GM12878 (cell line): ENCODE measurements at regions not wholly inside any gene's neighbourhood (a gene's known extent, or its start where the extent isn't known, plus 50 kb on each side); places are given as distances from the start of the nearest gene placed in this dataset.

Source experiments
- ATAC-seq: fragments of 200-7000 bp; cut with Tn5 transposase; 3 replicates; pipeline ENCODE4 v1.9.1; 2020; ENCODE audit warnings: mild to moderate bottlenecking, moderate library complexity
- BruUV-seq: library from RNA; stranded (reverse); fragments of 400-500 nt; replicated peaks from 2 replicates; lab custom pipeline; 2021; lab: Mats Ljungman, UMichigan
- CTCF ChIA-PET: fragments of 300-600 bp; sonication (Branson Sonifier 250); formaldehyde crosslinking; extraction: SDS; loops from one replicate; lab custom pipeline; 2021; ENCODE audit warnings: inconsistent platforms; lab: Yijun Ruan, JAX
- POLR2A ChIA-PET: fragments of 350-600 bp; formaldehyde crosslinking; extraction: SDS; loops from one replicate; lab custom pipeline; 2021; ENCODE audit warnings: inconsistent platforms; lab: Charles Lee
- RAD21 ChIA-PET: fragments of 300-600 bp; sonication (Branson Sonifier 250); formaldehyde crosslinking; loops from one replicate; lab custom pipeline; 2023; ENCODE audit warnings: antibody characterized with exemption; ENCODE audit not compliant: unreplicated experiment; lab: Charles Lee
- SMC1A ChIA-PET: fragments of 300-600 bp; sonication (Branson Sonifier 250); formaldehyde crosslinking; loops from one replicate; lab custom pipeline; 2023; ENCODE audit not compliant: unreplicated experiment, uncharacterized antibody; lab: Charles Lee
- DNase-seq: peaks from one replicate; pipeline ENCODE4 v3.0.0-alpha.2; 2011; ENCODE audit warnings: low read depth, low spot score
- FAIRE-seq: peaks from 3 replicates; lab custom pipeline; 2011; peaks lifted over from hg19 to GRCh38; lab: Jason Lieb, UNC
- H2AFZ ChIP-seq: 2 replicates; pipeline ENCODE4 v1.6.0; 2011; ENCODE audit warnings: low read depth, low read length, control low read depth; ENCODE audit not compliant: control insufficient read depth
- H3K27ac ChIP-seq: 2 replicates; pipeline ENCODE4 v1.5.1; 2011; ENCODE audit warnings: control low read depth; ENCODE audit not compliant: control insufficient read depth, insufficient read depth
- H3K27me3 ChIP-seq, 2 experiments: replicated peaks in 1 of 2; 2 replicates each; pipeline versions ENCODE4 v1.6.0 to v1.6.1; 2011; ENCODE audit warnings: low read length in 1 of 2; ENCODE audit not compliant: control insufficient read depth in 2 of 2, insufficient read depth in 2 of 2
- H3K36me3 ChIP-seq, 2 experiments: 2 replicates each; pipeline ENCODE4 v1.5.1; 2011; ENCODE audit warnings: low read length in 1 of 2; ENCODE audit not compliant: control insufficient read depth in 2 of 2, insufficient read depth in 2 of 2
- H3K4me1 ChIP-seq: 2 replicates; pipeline ENCODE4 v1.6.1; 2011; ENCODE audit warnings: mild to moderate bottlenecking, low read length, moderate library complexity, mixed read lengths; ENCODE audit not compliant: control insufficient read depth, insufficient read depth
- H3K4me2 ChIP-seq: 2 replicates; pipeline ENCODE4 v1.6.0; 2011; ENCODE audit warnings: control low read depth; ENCODE audit not compliant: control insufficient read depth, insufficient read depth
- H3K4me3 ChIP-seq: fragments of 200-600 bp; sonication (generic); 2 replicates; pipeline ENCODE4 v1.5.1; 2016
- H3K79me2 ChIP-seq: 2 replicates; pipeline ENCODE4 v1.6.0; 2011; ENCODE audit warnings: low read length; ENCODE audit not compliant: control insufficient read depth, insufficient read depth
- H3K9ac ChIP-seq: 2 replicates; pipeline ENCODE4 v1.8.0; 2011; ENCODE audit warnings: low read length, control low read depth, mixed read lengths; ENCODE audit not compliant: control insufficient read depth, insufficient read depth
- H3K9me3 ChIP-seq: replicated peaks from 3 replicates; pipeline ENCODE4 v1.5.1; 2011; ENCODE audit warnings: mild to moderate bottlenecking, low read length; ENCODE audit not compliant: control insufficient read depth, insufficient read depth
- H4K20me1 ChIP-seq: 2 replicates; pipeline ENCODE4 v1.6.0; 2011; ENCODE audit not compliant: control insufficient read depth, insufficient read depth
- BACH1 ChIP-seq: fragments of 450-650 bp; IDR thresholded peaks from 2 replicates; pipeline ENCODE4 v1.6.1; 2017; ENCODE audit warnings: mild to moderate bottlenecking, borderline replicate concordance
- KDM1A ChIP-seq: fragments of 200-600 bp; sonication (generic); IDR thresholded peaks from 2 replicates; pipeline ENCODE4 v1.6.1; 2016; ENCODE audit warnings: borderline replicate concordance
- NRF1 ChIP-seq: conservative IDR thresholded peaks from 2 replicates; pipeline ENCODE4 v1.6.1; 2011; ENCODE audit warnings: mild to moderate bottlenecking, low read depth, low read length, improper control_type of control experiment
- PAX8 ChIP-seq: fragments of 450-650 bp; IDR thresholded peaks from 2 replicates; pipeline ENCODE4 v1.6.1; 2017; ENCODE audit warnings: mild to moderate bottlenecking, moderate library complexity
- ZNF622 ChIP-seq: fragments of 450-650 bp; IDR thresholded peaks from 2 replicates; pipeline ENCODE4 v1.6.1; 2017; ENCODE audit warnings: mild to moderate bottlenecking, inconsistent platforms
- ZSCAN29 ChIP-seq: fragments of 450-650 bp; IDR thresholded peaks from 2 replicates; pipeline ENCODE4 v1.6.1; 2017; ENCODE audit warnings: mild to moderate bottlenecking, moderate library complexity
- WGBS: methylation state at CpG from one replicate; pipeline ENCODE4 v1.1.6; 2016; ENCODE audit warnings: low lambda C conversion rate; ENCODE audit not compliant: insufficient replicate concordance, insufficient coverage; ENCODE audit errors: missing lambda C conversion rate; 5-methylcytosine and 5-hydroxymethylcytosine counted together
- in situ Hi-C: fragments of 300-500 bp; cut with MboI; formaldehyde crosslinking; loops from 9 replicates; pipeline ENCODE4 v1.14.3; 2018; ENCODE audit warnings: mixed read lengths
- intact Hi-C: fragments of 100-400 bp; cut with micrococcal nuclease; formaldehyde crosslinking; loops from one replicate; pipeline ENCODE4 v1.14.2; 2022; ENCODE audit not compliant: unreplicated experiment
- TF ChIP-seq, protein P1 (sequence below): fragments of 450-650 bp; IDR thresholded peaks from 2 replicates; pipeline ENCODE4 v1.6.1; 2016; ENCODE audit warnings: mild to moderate bottlenecking
- TF ChIP-seq, protein P2 (sequence below): IDR thresholded peaks from 2 replicates; pipeline ENCODE4 v1.6.1; 2011; ENCODE audit warnings: low read depth, mild to moderate bottlenecking, low read length, moderate library complexity, borderline replicate concordance; ENCODE audit errors: extremely low read depth

DNA sequence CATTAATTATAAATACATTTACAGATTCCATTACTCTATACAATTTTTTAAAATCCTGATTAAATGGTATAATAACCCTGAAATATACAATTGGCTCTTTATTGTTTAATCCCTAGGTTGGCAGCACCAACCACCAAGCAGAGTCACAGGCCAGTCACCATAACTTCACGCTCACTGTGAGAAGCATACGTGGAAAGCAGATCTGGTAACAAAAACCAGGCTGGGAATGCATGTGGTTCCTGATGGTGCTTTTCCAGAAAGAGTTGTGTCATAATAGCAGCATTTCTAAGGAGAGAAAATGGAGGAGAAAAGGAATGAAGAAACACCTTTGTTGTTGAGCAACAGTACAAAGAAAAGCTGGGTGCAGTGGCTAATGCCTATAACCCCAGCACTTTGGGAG is 66.1 kb downstream of the SIX6 start:
- Histone ChIP-seq H2AFZ (no peak overlapping the region), H3K9ac (no peak overlapping the region), H3K4me2 (no peak overlapping the region), H4K20me1 (no peaks in the 10 kb centered on the region), H3K79me2 (no peaks in the 10 kb centered on the region), H3K9me3 (no peaks in the 10 kb centered on the region), H3K4me1 (no peaks in the 10 kb centered on the region), H3K4me3 (no peak overlapping the region), H3K27ac (no peak overlapping the region), H3K36me3 (no peaks in the 10 kb centered on the region), H3K27me3 (no peaks in the 10 kb centered on the region; a peak in 1 of 4 replicates)
- ChIA-PET RAD21 (interaction anchor here (0.6 kb wide), 1 partner anchor 8 kb away, joined by 3 read pairs; no protein-coding TSS in a partner anchor), POLR2A (no interaction called here)
- intact Hi-C loops, result no loop called here
- ATAC-seq (no peak), FAIRE-seq (no peak)
- WGBS, result 88% methylated on average over 2 of the region's 2 CpGs
- TF ChIP-seq ZSCAN29, result no peak
- TF ChIP-seq, protein P1, sequence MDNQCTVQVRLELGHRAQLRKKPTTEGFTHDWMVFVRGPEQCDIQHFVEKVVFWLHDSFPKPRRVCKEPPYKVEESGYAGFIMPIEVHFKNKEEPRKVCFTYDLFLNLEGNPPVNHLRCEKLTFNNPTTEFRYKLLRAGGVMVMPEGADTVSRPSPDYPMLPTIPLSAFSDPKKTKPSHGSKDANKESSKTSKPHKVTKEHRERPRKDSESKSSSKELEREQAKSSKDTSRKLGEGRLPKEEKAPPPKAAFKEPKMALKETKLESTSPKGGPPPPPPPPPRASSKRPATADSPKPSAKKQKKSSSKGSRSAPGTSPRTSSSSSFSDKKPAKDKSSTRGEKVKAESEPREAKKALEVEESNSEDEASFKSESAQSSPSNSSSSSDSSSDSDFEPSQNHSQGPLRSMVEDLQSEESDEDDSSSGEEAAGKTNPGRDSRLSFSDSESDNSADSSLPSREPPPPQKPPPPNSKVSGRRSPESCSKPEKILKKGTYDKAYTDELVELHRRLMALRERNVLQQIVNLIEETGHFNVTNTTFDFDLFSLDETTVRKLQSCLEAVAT, result no peak
- TF ChIP-seq ZNF622, result no peak
- TF ChIP-seq BACH1, result no peak
- TF ChIP-seq, protein P2, sequence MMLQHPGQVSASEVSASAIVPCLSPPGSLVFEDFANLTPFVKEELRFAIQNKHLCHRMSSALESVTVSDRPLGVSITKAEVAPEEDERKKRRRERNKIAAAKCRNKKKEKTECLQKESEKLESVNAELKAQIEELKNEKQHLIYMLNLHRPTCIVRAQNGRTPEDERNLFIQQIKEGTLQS, result no peak
- no peak for TF ChIP-seq KDM1A
- TF ChIP-seq NRF1, result no peak
- TF ChIP-seq PAX8, result no peak
- TF ChIP-seq, all 136 proteins: peak for 0
- in situ Hi-C loops, result no loop called here
- BruUV-seq, result no TSS peak
- CTCF ChIA-PET, result no interaction called here
- DNase-seq, result no peak
- SMC1A ChIA-PET, result no interaction called here
